Body of pancreas (tissue), 4 donors: ENCODE measurements at regions not wholly inside any gene's neighbourhood (a gene's known extent, or its start where the extent isn't known, plus 50 kb on each side); places are given as distances from the start of the nearest gene placed in this dataset.

Experiments
- CTCF ChIP-seq, 7 experiments: fragments of 450-650 bp in 4 of 7; fragments of 200-600 bp in 3 of 7; sonication (generic) in 3 of 7; IDR thresholded peaks; one replicate each; pipeline ENCODE4 v1.5.1; 2016 to 2019; ENCODE audit warnings: antibody characterized with exemption in 7 of 7
- POLR2A ChIP-seq, 3 donors: fragments of 450-650 bp; IDR thresholded peaks; one replicate each; pipeline ENCODE4 v1.6.1; 2016; ENCODE audit warnings: antibody characterized with exemption in 3 of 3, mild to moderate bottlenecking in 2 of 3

DNA sequence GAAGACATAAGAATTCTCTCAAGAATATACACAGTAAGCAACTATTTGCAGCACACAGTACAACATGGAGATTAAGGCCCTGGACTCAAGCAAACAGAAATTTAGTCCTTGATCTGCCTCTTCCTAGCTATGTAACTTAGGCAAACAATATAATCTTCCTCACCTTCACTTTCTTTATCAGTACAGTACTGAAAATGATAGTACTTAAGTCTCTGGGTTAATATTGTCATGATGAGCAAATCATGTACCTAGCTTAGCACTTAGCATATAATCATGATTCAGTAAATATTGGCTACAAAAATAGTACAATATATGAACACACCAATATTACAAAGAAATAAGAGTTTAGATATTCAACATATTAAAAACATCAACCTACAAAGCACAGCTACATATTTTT, 320.5 kb downstream of the HACE1 start:
- TF ChIP-seq CTCF (IDR thresholded peaks at IDR 0.05), result no peak
- TF ChIP-seq POLR2A (IDR thresholded peaks at IDR 0.05), result no peak
